ENCODE measurements at regions not wholly inside any gene's neighbourhood (a gene's known extent, or its start where the extent isn't known, plus 50 kb on each side); places are given as distances from the start of the nearest gene placed in this dataset.

GRCh38 chrY:21601524-21601923, 66.8 kb downstream of the RBMY1A1 start:
- TF ChIP-seq CTCF (IDR thresholded peaks at IDR 0.05) (no peak), POLR2A (IDR thresholded peaks at IDR 0.05) (no peak)
